T-cell (primary cell): ENCODE measurements at regions not wholly inside any gene's neighbourhood (a gene's known extent, or its start where the extent isn't known, plus 50 kb on each side); places are given as distances from the start of the nearest gene placed in this dataset.

Experiments
- ATAC-seq, 4 experiments: fragments of 200-7000 bp in 3 of 4; fragments of 150-1000 bp in 1 of 4; cut with Tn5 transposase; replicated peaks in 1 of 4; 1 replicate in 3 of 4; 2 replicates in 1 of 4; pipeline ENCODE4 v1.10.0; 2021; ENCODE audit warnings: moderate library complexity in 3 of 4, mild to moderate bottlenecking in 2 of 4, moderate number of reproducible peaks in 1 of 4
- CTCF ChIA-PET, 2 donors: fragments of 300-600 bp; sonication (Branson Sonifier 250); formaldehyde crosslinking; loops; one replicate each; lab custom pipeline; 2022; ENCODE audit warnings: antibody characterized with exemption in 2 of 2; lab: Charles Lee
- POLR2A ChIA-PET, 2 donors: fragments of 300-600 bp; sonication (Branson Sonifier 250); formaldehyde crosslinking; loops; one replicate each; lab custom pipeline; 2022; ENCODE audit warnings: antibody characterized with exemption in 2 of 2; lab: Charles Lee
- DNase-seq, 35 experiments: peaks; one replicate each; pipeline versions ENCODE4 v3.0.0 to v3.0.0-alpha.2; 2013 to 2023
- H3K27ac ChIP-seq: one replicate; pipeline ENCODE4 v1.5.1; 2013; ENCODE audit warnings: low read length
- H3K27me3 ChIP-seq, 2 experiments: replicated peaks in 1 of 2; 1 replicate in 1 of 2; 2 replicates in 1 of 2; pipeline versions ENCODE4 v1.6.1 to v1.7.0; 2013; ENCODE audit warnings: low read length in 1 of 2, mixed read lengths in 1 of 2; ENCODE audit not compliant: control insufficient read depth in 2 of 2, insufficient read depth in 2 of 2; ENCODE audit errors: extremely low read depth in 1 of 2
- H3K36me3 ChIP-seq, 2 donors: 1 replicate in 1 of 2; 2 replicates in 1 of 2; pipeline versions ENCODE4 v1.6.1 to v1.7.0; 2013; ENCODE audit warnings: low read length in 1 of 2; ENCODE audit not compliant: control insufficient read depth in 2 of 2, insufficient read depth in 1 of 2; ENCODE audit errors: extremely low read depth in 1 of 2
- H3K4me1 ChIP-seq, 2 experiments: 1 replicate in 1 of 2; 2 replicates in 1 of 2; pipeline versions ENCODE4 v1.6.1 to v1.7.0; 2013; ENCODE audit warnings: low read length in 2 of 2, mixed read lengths in 1 of 2; ENCODE audit not compliant: insufficient read depth in 2 of 2, control insufficient read depth in 1 of 2; ENCODE audit errors: extremely low read depth in 1 of 2
- H3K4me3 ChIP-seq, 2 donors: 1 replicate in 1 of 2; 2 replicates in 1 of 2; pipeline versions ENCODE4 v1.5.1 to v1.7.0; 2013; ENCODE audit warnings: mild to moderate bottlenecking in 2 of 2, low read length in 1 of 2, moderate library complexity in 1 of 2; ENCODE audit not compliant: control insufficient read depth in 1 of 2; ENCODE audit errors: extremely low read depth in 1 of 2
- H3K9me3 ChIP-seq: 2 replicates; pipeline ENCODE4 v1.7.0; 2013
- H3K27ac Mint-ChIP-seq, 2 donors: one replicate each; pipeline ENCODE4 v1.8.0; 2020 to 2021; ENCODE audit warnings: mild to moderate bottlenecking in 2 of 2, mixed read lengths in 2 of 2
- H3K27me3 Mint-ChIP-seq, 2 donors: one replicate each; pipeline ENCODE4 v1.8.0; 2021 to 2022; ENCODE audit warnings: mixed read lengths in 2 of 2
- H3K36me3 Mint-ChIP-seq: one replicate; pipeline ENCODE4 v1.8.0; 2021; ENCODE audit warnings: mixed read lengths
- H3K4me1 Mint-ChIP-seq, 3 donors: one replicate each; pipeline ENCODE4 v1.8.0; 2020 to 2022; ENCODE audit warnings: mixed read lengths in 3 of 3, mild to moderate bottlenecking in 1 of 3
- H3K4me3 Mint-ChIP-seq, 3 donors: one replicate each; pipeline ENCODE4 v1.8.0; 2020 to 2022; ENCODE audit warnings: mild to moderate bottlenecking in 3 of 3, mixed read lengths in 3 of 3, moderate library complexity in 3 of 3
- H3K9me3 Mint-ChIP-seq, 3 donors: one replicate each; pipeline ENCODE4 v1.8.0; 2020 to 2022; ENCODE audit warnings: mixed read lengths in 3 of 3
- WGBS: methylation state at CpG from one replicate; pipeline ENCODE4 v1.1.5; 2013; ENCODE audit warnings: missing lambda C conversion rate; ENCODE audit not compliant: insufficient coverage; 5-methylcytosine and 5-hydroxymethylcytosine counted together

- no peak for ATAC-seq
- H3K4me1 ChIP-seq, result no peaks in the 10 kb centered on the region
Measured at GRCh38 chr12:102689701-102690100, 209.3 kb upstream of the IGF1 start.

GRCh38 chr12:102687523-102687922 lies 207.2 kb upstream of the IGF1 start:
- H3K4me1 Mint-ChIP-seq, result no peaks in the 10 kb centered on the region

More at GRCh38 chr12:102689701-102690100, 209.3 kb upstream of the IGF1 start:
- peaks cover 0 to 7% of the 10 kb centered on the region in 2 experiments for H3K27me3 ChIP-seq
- no peak overlapping the region for H3K27ac Mint-ChIP-seq
- no peak overlapping the region for H3K4me3 ChIP-seq
- no peaks in the 10 kb centered on the region for H3K4me1 Mint-ChIP-seq
- H3K9me3 ChIP-seq, result no peaks in the 10 kb centered on the region
- peaks cover 0 to 3% (median 0%) of the 10 kb centered on the region in 3 donors for H3K9me3 Mint-ChIP-seq
- H3K27ac ChIP-seq, result no peak overlapping the region
- ChIA-PET POLR2A (no interaction called here), CTCF (no interaction called here)
- no peaks in the 10 kb centered on the region for H3K36me3 ChIP-seq
- no CpG with 5 or more reads among the region's 3 CpGs for WGBS
- DNase-seq, result no peak
- no peak overlapping the region for H3K4me3 Mint-ChIP-seq
- H3K36me3 Mint-ChIP-seq, result no peaks in the 10 kb centered on the region
- H3K27me3 Mint-ChIP-seq, result peaks cover 7 to 9% of the 10 kb centered on the region in 2 donors

GRCh38 chr12:102685841-102686240 lies 205.5 kb upstream of the IGF1 start:
- no peaks in the 10 kb centered on the region for H3K9me3 ChIP-seq
- no peak overlapping the region for H3K4me3 ChIP-seq
- ChIA-PET CTCF (interaction anchor here in 1 of 2 donors (0.5 kb wide), 1 partner anchor 15 kb away, joined by 4 read pairs; no protein-coding TSS in a partner anchor), POLR2A (no interaction called here)
- no peaks in the 10 kb centered on the region for H3K36me3 ChIP-seq
- Mint-ChIP-seq H3K4me3 (no peak overlapping the region), H3K27ac (no peak overlapping the region), H3K4me1 (no peaks in the 10 kb centered on the region), H3K36me3 (no peaks in the 10 kb centered on the region), H3K27me3 (peaks cover 0 to 3% of the 10 kb centered on the region in 2 donors), H3K9me3 (peaks cover 0 to 5% (median 0%) of the 10 kb centered on the region in 3 donors)
- H3K27me3 ChIP-seq, result no peaks in the 10 kb centered on the region
- no peak overlapping the region for H3K27ac ChIP-seq
- no peak for ATAC-seq
- no peak for DNase-seq
- H3K4me1 ChIP-seq, result no peaks in the 10 kb centered on the region
- no CpG with 5 or more reads among the region's 4 CpGs for WGBS

More at GRCh38 chr12:102687523-102687922, 207.2 kb upstream of the IGF1 start:
- H3K36me3 Mint-ChIP-seq, result no peaks in the 10 kb centered on the region
- DNase-seq, result no peak
- H3K9me3 Mint-ChIP-seq, result no peaks in the 10 kb centered on the region
- H3K4me3 Mint-ChIP-seq, result no peak overlapping the region
- WGBS, result 69% methylated on average over 1 of the region's 1 CpG
- Histone ChIP-seq H3K4me1 (no peaks in the 10 kb centered on the region), H3K27me3 (no peaks in the 10 kb centered on the region), H3K9me3 (no peaks in the 10 kb centered on the region), H3K27ac (no peak overlapping the region), H3K4me3 (no peak overlapping the region), H3K36me3 (no peaks in the 10 kb centered on the region)
- H3K27ac Mint-ChIP-seq, result no peak overlapping the region
- ChIA-PET POLR2A (no interaction called here), CTCF (no interaction called here)
- peaks cover 0 to 3% of the 10 kb centered on the region in 2 donors for H3K27me3 Mint-ChIP-seq
- ATAC-seq, result no peak

- Mint-ChIP-seq H3K27ac (no peak overlapping the region), H3K4me1 (no peaks in the 10 kb centered on the region), H3K36me3 (no peaks in the 10 kb centered on the region), H3K27me3 (peaks cover 0 to 3% of the 10 kb centered on the region in 2 donors), H3K9me3 (peaks cover 0 to 5% (median 0%) of the 10 kb centered on the region in 3 donors), H3K4me3 (no peak overlapping the region)
- Histone ChIP-seq H3K27ac (no peak overlapping the region), H3K4me3 (no peak overlapping the region), H3K4me1 (no peaks in the 10 kb centered on the region), H3K9me3 (no peaks in the 10 kb centered on the region), H3K36me3 (no peaks in the 10 kb centered on the region), H3K27me3 (no peaks in the 10 kb centered on the region)
- ChIA-PET CTCF (interaction anchor here in 1 of 2 donors (0.5 kb wide), 1 partner anchor 16 kb away, joined by 4 read pairs; no protein-coding TSS in a partner anchor), POLR2A (no interaction called here)
- 100% methylated on average over 1 of the region's 2 CpGs for WGBS
- DNase-seq, result no peak
- ATAC-seq, result no peak
Measured at GRCh38 chr12:102685172-102685571, 204.8 kb upstream of the IGF1 start.

GRCh38 chr12:102682366-102683289 lies 202.3 kb upstream of the IGF1 start:
- Histone ChIP-seq H3K4me1 (no peaks in the 10 kb centered on the region), H3K27me3 (no peaks in the 10 kb centered on the region), H3K9me3 (no peaks in the 10 kb centered on the region), H3K4me3 (no peak overlapping the region), H3K27ac (no peak overlapping the region), H3K36me3 (no peaks in the 10 kb centered on the region)
- no peaks in the 10 kb centered on the region for H3K27me3 Mint-ChIP-seq
- no peak for ATAC-seq
- H3K36me3 Mint-ChIP-seq, result no peaks in the 10 kb centered on the region
- POLR2A ChIA-PET, result no interaction called here
- WGBS, result 77% methylated on average over 1 of the region's 2 CpGs
- no peak overlapping the region for H3K4me3 Mint-ChIP-seq
- peaks cover 0 to 5% (median 4%) of the 10 kb centered on the region in 3 donors for H3K9me3 Mint-ChIP-seq
- CTCF ChIA-PET, result no interaction called here
- H3K27ac Mint-ChIP-seq, result no peak overlapping the region
- no peaks in the 10 kb centered on the region for H3K4me1 Mint-ChIP-seq
- DNase-seq, result no peak

GRCh38 chr12:102681747-102682146 lies 201.4 kb upstream of the IGF1 start:
- H3K27me3 ChIP-seq, result no peaks in the 10 kb centered on the region
- no peak overlapping the region for H3K27ac ChIP-seq
- no peaks in the 10 kb centered on the region for H3K36me3 ChIP-seq
- H3K27me3 Mint-ChIP-seq, result no peaks in the 10 kb centered on the region
- no peaks in the 10 kb centered on the region for H3K4me1 Mint-ChIP-seq
- no peaks in the 10 kb centered on the region for H3K36me3 Mint-ChIP-seq
- H3K4me3 Mint-ChIP-seq, result no peak overlapping the region
- CTCF ChIA-PET, result no interaction called here
- POLR2A ChIA-PET, result no interaction called here
- no peak overlapping the region for H3K27ac Mint-ChIP-seq
- H3K9me3 Mint-ChIP-seq, result peaks cover 0 to 5% (median 4%) of the 10 kb centered on the region in 3 donors
- no peaks in the 10 kb centered on the region for H3K4me1 ChIP-seq
- no peak for ATAC-seq
- no peak overlapping the region for H3K4me3 ChIP-seq
- H3K9me3 ChIP-seq, result no peaks in the 10 kb centered on the region
- no peak for DNase-seq
